ENCODE measurements at regions not wholly inside any gene's neighbourhood (a gene's known extent, or its start where the extent isn't known, plus 50 kb on each side); places are given as distances from the start of the nearest gene placed in this dataset.

GRCh38 chr4:110675426-110675825 is 52.5 kb upstream of the PITX2 start:
- no peak for FAIRE-seq

- no peak for FAIRE-seq
Observed at GRCh38 chr4:110676241-110676640, 53.4 kb upstream of the PITX2 start.

- no peak for FAIRE-seq
Observed at GRCh38 chr4:110678517-110679227, 55.8 kb upstream of the PITX2 start.

GRCh38 chr4:110680265-110680664 is 57.4 kb upstream of the PITX2 start:
- no peak for FAIRE-seq

- FAIRE-seq: no peak
Observed at GRCh38 chr4:110681381-110681780, 58.5 kb upstream of the PITX2 start.

- no peak for FAIRE-seq
Observed at GRCh38 chr4:110682311-110682710, 59.4 kb upstream of the PITX2 start.

GRCh38 chr4:110683601-110684000 is 60.7 kb upstream of the PITX2 start:
- no peak for FAIRE-seq

- no peak for FAIRE-seq
Observed at GRCh38 chr4:110702326-110702725, 79.4 kb upstream of the PITX2 start.

GRCh38 chr4:110704748-110705439 is 82.0 kb upstream of the PITX2 start:
- FAIRE-seq: no peak

- no peak for FAIRE-seq
Observed at GRCh38 chr4:110705440-110705782, 82.5 kb upstream of the PITX2 start.

GRCh38 chr4:110710070-110710469 is 87.2 kb upstream of the PITX2 start:
- FAIRE-seq: no peak

GRCh38 chr4:110712486-110712885 is 89.6 kb upstream of the PITX2 start:
- FAIRE-seq: no peak

GRCh38 chr4:110730318-110730717 is 107.4 kb upstream of the PITX2 start:
- no peak for FAIRE-seq

GRCh38 chr4:110733901-110734300 is 111.0 kb upstream of the PITX2 start:
- no peak for FAIRE-seq

- no peak for FAIRE-seq
Observed at GRCh38 chr4:110735686-110736085, 112.8 kb upstream of the PITX2 start.

- no peak for FAIRE-seq
Observed at GRCh38 chr4:110737931-110738330, 115.1 kb upstream of the PITX2 start.

GRCh38 chr4:110742143-110742542 is 119.3 kb upstream of the PITX2 start:
- FAIRE-seq: no peak

- FAIRE-seq: no peak
Observed at GRCh38 chr4:110748071-110748470, 125.2 kb upstream of the PITX2 start.

- FAIRE-seq: no peak
Observed at GRCh38 chr4:110751183-110751582, 128.3 kb upstream of the PITX2 start.

- no peak for FAIRE-seq
Observed at GRCh38 chr4:110751986-110752385, 129.1 kb upstream of the PITX2 start.

GRCh38 chr4:110753466-110753865 is 130.6 kb upstream of the PITX2 start:
- FAIRE-seq: no peak

- no peak for FAIRE-seq
Observed at GRCh38 chr4:110754716-110755115, 131.8 kb upstream of the PITX2 start.

- no peak for FAIRE-seq
Observed at GRCh38 chr4:110769578-110769977, 146.7 kb upstream of the PITX2 start.

GRCh38 chr4:110770353-110770752 is 147.5 kb upstream of the PITX2 start:
- no peak for FAIRE-seq

GRCh38 chr4:110778521-110778920 is 155.6 kb upstream of the PITX2 start:
- FAIRE-seq: no peak
